ENCODE measurements at regions not wholly inside any gene's neighbourhood (a gene's known extent, or its start where the extent isn't known, plus 50 kb on each side); places are given as distances from the start of the nearest gene placed in this dataset.
"Not testable (repeated sequence)": the region's sequence is repeated elsewhere in the genome, so short reads cannot be mapped to it uniquely, and the experiment has no call there.

DNA sequence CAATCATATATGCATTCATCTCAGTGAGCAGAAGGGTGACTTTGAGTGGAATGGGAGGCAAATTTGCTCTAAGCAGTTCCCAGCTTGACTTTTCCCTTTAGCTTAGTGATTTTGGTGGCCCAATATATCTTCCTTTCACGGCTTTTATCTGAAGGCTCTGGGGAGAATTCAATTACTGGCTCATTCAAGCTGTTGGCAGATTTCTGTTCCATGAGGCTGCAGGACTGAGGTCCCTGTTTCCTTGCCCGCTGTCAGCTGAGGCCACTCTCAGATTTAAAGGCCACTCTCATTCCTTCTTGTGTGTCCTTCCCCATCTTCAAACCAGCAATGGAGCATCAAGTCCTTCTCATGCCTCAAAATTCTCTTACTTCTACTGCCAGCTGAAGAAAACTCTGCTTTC, 170.4 kb upstream of the ATP10A start:
- H3K27ac Mint-ChIP-seq (ENCODE audit: unreplicated experiment), result no peak overlapping the region
- peaks cover under 1% of the 10 kb centered on the region for H3K4me1 Mint-ChIP-seq (ENCODE audit: unreplicated experiment)
- no peaks in the 10 kb centered on the region for H3K36me3 Mint-ChIP-seq (ENCODE audit: low read depth, unreplicated experiment)
- H3K4me3 Mint-ChIP-seq (ENCODE audit: unreplicated experiment), result no peak overlapping the region
- no peak for DNase-seq (ENCODE audit: low spot score)
- peaks cover 3% of the 10 kb centered on the region for H3K27me3 Mint-ChIP-seq (ENCODE audit: unreplicated experiment)
- no peak for TF ChIP-seq CTCF (IDR thresholded peaks at IDR 0.05; ENCODE audit: unreplicated experiment)
- no peaks in the 10 kb centered on the region for H3K9me3 Mint-ChIP-seq (ENCODE audit: unreplicated experiment)

- no peak for TF ChIP-seq CTCF (IDR thresholded peaks at IDR 0.05; ENCODE audit: unreplicated experiment)
- Mint-ChIP-seq H3K27ac (ENCODE audit: unreplicated experiment) (no peak overlapping the region), H3K4me1 (ENCODE audit: unreplicated experiment) (no peaks in the 10 kb centered on the region), H3K36me3 (ENCODE audit: low read depth, unreplicated experiment) (no peaks in the 10 kb centered on the region), H3K4me3 (ENCODE audit: unreplicated experiment) (no peak overlapping the region), H3K27me3 (ENCODE audit: unreplicated experiment) (peaks cover 4% of the 10 kb centered on the region), H3K9me3 (ENCODE audit: unreplicated experiment) (no peaks in the 10 kb centered on the region)
- DNase-seq (ENCODE audit: low spot score), result no peak
Measured at GRCh38 chr15:26032162-26032846, 169.2 kb upstream of the ATP10A start.

DNA sequence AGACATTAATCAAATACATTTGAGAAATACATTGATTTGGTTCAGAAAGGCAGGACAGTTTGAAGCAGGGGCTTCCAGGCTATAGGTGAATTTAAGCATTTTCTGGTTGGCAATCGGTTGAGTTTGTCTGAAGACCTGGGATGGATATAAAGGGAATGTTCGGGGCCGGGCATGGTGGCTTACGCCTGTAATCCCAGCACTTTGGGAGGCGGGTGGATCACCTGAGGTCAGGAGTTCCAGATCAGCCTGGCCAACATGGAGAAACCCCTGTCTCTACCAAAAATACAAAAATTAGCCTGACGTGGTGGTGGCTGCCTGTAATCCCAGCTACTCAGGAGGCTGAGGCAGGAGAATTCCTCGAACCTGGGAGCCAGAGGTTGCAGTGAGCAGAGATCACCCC, 166.5 kb upstream of the ATP10A start:
- H3K4me1 Mint-ChIP-seq (ENCODE audit: unreplicated experiment); DNase-seq (ENCODE audit: low spot score): not testable (repeated sequence)

DNA sequence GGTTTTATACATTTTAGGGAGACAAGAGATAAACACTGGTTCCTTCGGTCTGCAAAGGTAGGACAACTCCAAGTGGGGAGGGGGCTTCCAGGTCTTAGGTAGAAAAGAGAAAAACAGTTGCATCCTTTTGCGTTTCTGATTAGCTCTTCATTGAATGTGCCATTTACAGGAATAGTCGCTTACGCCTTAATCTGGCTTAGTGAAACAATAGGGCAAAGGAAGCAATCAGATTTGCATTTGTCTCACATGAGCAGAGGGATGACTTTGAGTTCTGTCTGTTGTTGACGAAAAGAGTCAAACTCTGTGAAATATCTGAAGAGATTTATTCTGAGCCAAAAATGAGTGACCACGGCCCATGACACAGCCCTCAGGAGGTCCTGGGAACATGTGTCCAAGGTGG, 166.0 kb upstream of the ATP10A start:
- no peaks in the 10 kb centered on the region for H3K9me3 Mint-ChIP-seq (ENCODE audit: unreplicated experiment)
- H3K36me3 Mint-ChIP-seq (ENCODE audit: low read depth, unreplicated experiment), result no peaks in the 10 kb centered on the region
- H3K27ac Mint-ChIP-seq (ENCODE audit: unreplicated experiment), result no peak overlapping the region
- TF ChIP-seq CTCF (IDR thresholded peaks at IDR 0.05; ENCODE audit: unreplicated experiment), result no peak
- H3K4me3 Mint-ChIP-seq (ENCODE audit: unreplicated experiment), result no peak overlapping the region
- H3K4me1 Mint-ChIP-seq (ENCODE audit: unreplicated experiment), result no peaks in the 10 kb centered on the region
- H3K27me3 Mint-ChIP-seq (ENCODE audit: unreplicated experiment), result peaks cover 4% of the 10 kb centered on the region
- no peak for DNase-seq (ENCODE audit: low spot score)

More for the DNA sequence above, 166.5 kb upstream of the ATP10A start:
- H3K9me3 Mint-ChIP-seq (ENCODE audit: unreplicated experiment); H3K27ac Mint-ChIP-seq (ENCODE audit: unreplicated experiment); H3K27me3 Mint-ChIP-seq (ENCODE audit: unreplicated experiment); H3K4me3 Mint-ChIP-seq (ENCODE audit: unreplicated experiment); H3K36me3 Mint-ChIP-seq (ENCODE audit: low read depth, unreplicated experiment): not testable (repeated sequence)

DNA sequence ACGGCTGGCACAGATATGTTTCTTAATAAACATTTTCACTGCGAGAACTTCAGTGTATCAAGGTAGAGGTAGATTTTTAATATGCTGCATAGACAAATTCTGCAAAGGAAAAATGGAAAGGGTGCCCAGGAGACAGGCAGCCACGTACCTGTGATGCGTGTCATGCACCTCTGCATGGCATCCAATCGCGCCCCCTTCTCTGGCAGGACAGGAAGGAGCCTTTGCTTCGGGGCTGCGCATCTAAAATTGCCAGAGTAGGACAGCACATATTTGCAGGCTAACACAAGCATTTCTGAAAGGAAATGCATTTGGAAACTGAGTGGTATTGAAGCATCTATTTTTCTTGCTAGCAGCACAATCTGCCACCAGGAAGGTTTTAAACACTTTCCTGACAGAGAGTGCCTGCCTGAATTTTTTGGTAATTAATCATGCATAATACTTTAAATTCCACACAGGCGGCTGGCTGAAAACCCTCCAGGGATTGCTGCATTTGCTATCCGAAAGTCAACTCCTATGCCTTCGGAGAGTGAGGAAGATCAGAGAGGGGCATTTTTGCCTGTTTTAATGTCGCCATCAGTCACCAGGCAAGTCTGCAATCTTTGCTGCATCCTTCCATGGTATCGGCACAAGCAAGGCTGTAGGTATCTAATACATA, 165.1 kb upstream of the ATP10A start:
- Mint-ChIP-seq H3K36me3 (ENCODE audit: low read depth, unreplicated experiment) (no peaks in the 10 kb centered on the region), H3K27ac (ENCODE audit: unreplicated experiment) (no peak overlapping the region), H3K9me3 (ENCODE audit: unreplicated experiment) (no peaks in the 10 kb centered on the region), H3K27me3 (ENCODE audit: unreplicated experiment) (peaks cover 4% of the 10 kb centered on the region), H3K4me1 (ENCODE audit: unreplicated experiment) (no peaks in the 10 kb centered on the region), H3K4me3 (ENCODE audit: unreplicated experiment) (no peak overlapping the region)
- no peak for TF ChIP-seq CTCF (IDR thresholded peaks at IDR 0.05; ENCODE audit: unreplicated experiment)
- DNase-seq (ENCODE audit: low spot score), result no peak

GRCh38 chr15:26026671-26027070, 163.5 kb upstream of the ATP10A start:
- not testable (repeated sequence) for H3K9me3 Mint-ChIP-seq (ENCODE audit: unreplicated experiment); H3K36me3 Mint-ChIP-seq (ENCODE audit: low read depth, unreplicated experiment); H3K27ac Mint-ChIP-seq (ENCODE audit: unreplicated experiment); H3K27me3 Mint-ChIP-seq (ENCODE audit: unreplicated experiment); H3K4me3 Mint-ChIP-seq (ENCODE audit: unreplicated experiment); DNase-seq (ENCODE audit: low spot score); H3K4me1 Mint-ChIP-seq (ENCODE audit: unreplicated experiment)
